ENCODE measurements at regions not wholly inside any gene's neighbourhood (a gene's known extent, or its start where the extent isn't known, plus 50 kb on each side); places are given as distances from the start of the nearest gene placed in this dataset.

DNA sequence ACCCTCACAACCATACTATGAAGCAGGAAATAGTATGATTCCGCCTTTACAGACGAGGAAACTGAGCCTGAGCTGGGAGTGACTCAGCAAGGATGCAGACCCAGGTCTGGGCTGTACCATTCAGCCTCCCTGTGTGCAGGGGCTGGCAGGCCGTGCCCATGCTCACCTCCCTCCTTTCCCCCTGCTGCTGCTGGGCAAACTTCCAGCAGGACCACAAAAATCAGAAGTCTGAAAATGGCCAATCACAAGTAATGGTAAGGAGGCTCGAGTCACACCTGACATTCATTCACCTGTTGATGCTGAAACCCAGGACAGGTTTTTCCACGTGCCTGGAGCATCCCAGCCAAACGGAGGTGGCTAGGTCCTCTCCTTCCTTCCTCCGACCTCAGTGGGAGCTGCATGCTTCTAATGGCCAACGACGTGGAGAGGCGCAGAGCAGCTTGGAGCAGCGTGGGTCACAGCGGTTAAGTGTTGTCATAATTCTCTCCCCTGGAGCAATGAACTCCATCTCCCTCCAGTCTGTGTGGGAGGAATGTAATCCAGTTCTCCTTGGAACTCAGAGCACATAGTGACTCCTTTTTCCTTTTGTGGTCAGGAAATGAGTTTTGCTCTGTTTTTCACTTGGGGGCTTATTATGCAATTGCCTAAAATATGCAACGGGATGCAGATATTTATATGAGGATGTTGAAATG, 371.7 kb downstream of the BCOR start:
- TF ChIP-seq, protein P1, sequence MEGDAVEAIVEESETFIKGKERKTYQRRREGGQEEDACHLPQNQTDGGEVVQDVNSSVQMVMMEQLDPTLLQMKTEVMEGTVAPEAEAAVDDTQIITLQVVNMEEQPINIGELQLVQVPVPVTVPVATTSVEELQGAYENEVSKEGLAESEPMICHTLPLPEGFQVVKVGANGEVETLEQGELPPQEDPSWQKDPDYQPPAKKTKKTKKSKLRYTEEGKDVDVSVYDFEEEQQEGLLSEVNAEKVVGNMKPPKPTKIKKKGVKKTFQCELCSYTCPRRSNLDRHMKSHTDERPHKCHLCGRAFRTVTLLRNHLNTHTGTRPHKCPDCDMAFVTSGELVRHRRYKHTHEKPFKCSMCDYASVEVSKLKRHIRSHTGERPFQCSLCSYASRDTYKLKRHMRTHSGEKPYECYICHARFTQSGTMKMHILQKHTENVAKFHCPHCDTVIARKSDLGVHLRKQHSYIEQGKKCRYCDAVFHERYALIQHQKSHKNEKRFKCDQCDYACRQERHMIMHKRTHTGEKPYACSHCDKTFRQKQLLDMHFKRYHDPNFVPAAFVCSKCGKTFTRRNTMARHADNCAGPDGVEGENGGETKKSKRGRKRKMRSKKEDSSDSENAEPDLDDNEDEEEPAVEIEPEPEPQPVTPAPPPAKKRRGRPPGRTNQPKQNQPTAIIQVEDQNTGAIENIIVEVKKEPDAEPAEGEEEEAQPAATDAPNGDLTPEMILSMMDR (IDR thresholded peaks at IDR 0.05; ENCODE audit: low read depth, low read length, poor library complexity, severe bottlenecking) = no peak
- no peak for TF ChIP-seq EZH2phosphoT487 (IDR thresholded peaks at IDR 0.05; ENCODE audit: borderline replicate concordance, low read length)

All from DOHH2 (cell line).